ENCODE measurements at regions not wholly inside any gene's neighbourhood (a gene's known extent, or its start where the extent isn't known, plus 50 kb on each side); places are given as distances from the start of the nearest gene placed in this dataset.

- no peak for DNase-seq (ENCODE audit: low read depth, low spot score)
- TF ChIP-seq CTCF (conservative IDR thresholded peaks at IDR 0.05) = no peak
- Mint-ChIP-seq H3K36me3 (ENCODE audit: low read depth) (no peaks in the 10 kb centered on the region), H3K27me3 (ENCODE audit: low read depth) (no peaks in the 10 kb centered on the region), H3K4me3 (no peak overlapping the region), H3K4me1 (no peaks in the 10 kb centered on the region), H3K27ac (ENCODE audit: unreplicated experiment) (no peak overlapping the region), H3K9me3 (no peaks in the 10 kb centered on the region)
Observed at GRCh38 chr6:53995935-53996334, 115.3 kb upstream of the MLIP start.

GRCh38 chr6:53998303-53998702 lies 112.9 kb upstream of the MLIP start:
- no peaks in the 10 kb centered on the region for H3K4me1 Mint-ChIP-seq
- no peak overlapping the region for H3K27ac Mint-ChIP-seq (ENCODE audit: unreplicated experiment)
- DNase-seq (ENCODE audit: low read depth, low spot score) = no peak
- H3K4me3 Mint-ChIP-seq = no peak overlapping the region
- no peaks in the 10 kb centered on the region for H3K36me3 Mint-ChIP-seq (ENCODE audit: low read depth)
- no peaks in the 10 kb centered on the region for H3K27me3 Mint-ChIP-seq (ENCODE audit: low read depth)
- H3K9me3 Mint-ChIP-seq = no peaks in the 10 kb centered on the region
- TF ChIP-seq CTCF (conservative IDR thresholded peaks at IDR 0.05) = no peak

- no peak overlapping the region for H3K4me3 Mint-ChIP-seq
- H3K36me3 Mint-ChIP-seq (ENCODE audit: low read depth) = no peaks in the 10 kb centered on the region
- H3K27ac Mint-ChIP-seq (ENCODE audit: unreplicated experiment) = no peak overlapping the region
- no peaks in the 10 kb centered on the region for H3K27me3 Mint-ChIP-seq (ENCODE audit: low read depth)
- TF ChIP-seq CTCF (conservative IDR thresholded peaks at IDR 0.05) = no peak
- no peaks in the 10 kb centered on the region for H3K9me3 Mint-ChIP-seq
- H3K4me1 Mint-ChIP-seq = no peaks in the 10 kb centered on the region
- DNase-seq (ENCODE audit: low read depth, low spot score) = no peak
Observed at GRCh38 chr6:53999088-53999755, 112.0 kb upstream of the MLIP start.

- H3K4me3 Mint-ChIP-seq = no peak overlapping the region
- no peaks in the 10 kb centered on the region for H3K27me3 Mint-ChIP-seq (ENCODE audit: low read depth)
- H3K27ac Mint-ChIP-seq (ENCODE audit: unreplicated experiment) = no peak overlapping the region
- TF ChIP-seq CTCF (conservative IDR thresholded peaks at IDR 0.05) = no peak
- DNase-seq (ENCODE audit: low read depth, low spot score) = no peak
- H3K4me1 Mint-ChIP-seq = no peaks in the 10 kb centered on the region
- H3K9me3 Mint-ChIP-seq = no peaks in the 10 kb centered on the region
- H3K36me3 Mint-ChIP-seq (ENCODE audit: low read depth) = no peaks in the 10 kb centered on the region
Observed at GRCh38 chr6:54002116-54002515, 109.1 kb upstream of the MLIP start.

- DNase-seq (ENCODE audit: low read depth, low spot score) = no peak
- Mint-ChIP-seq H3K36me3 (ENCODE audit: low read depth) (no peaks in the 10 kb centered on the region), H3K27ac (ENCODE audit: unreplicated experiment) (no peak overlapping the region), H3K4me1 (no peaks in the 10 kb centered on the region), H3K4me3 (no peak overlapping the region), H3K9me3 (no peaks in the 10 kb centered on the region), H3K27me3 (ENCODE audit: low read depth) (no peaks in the 10 kb centered on the region)
- TF ChIP-seq CTCF (conservative IDR thresholded peaks at IDR 0.05) = no peak
Observed at GRCh38 chr6:54003316-54003715, 107.9 kb upstream of the MLIP start.
